Keratinocyte (primary cell): ENCODE measurements at regions not wholly inside any gene's neighbourhood (a gene's known extent, or its start where the extent isn't known, plus 50 kb on each side); places are given as distances from the start of the nearest gene placed in this dataset.

Source experiments
- DNase-seq: peaks from one replicate; pipeline ENCODE4 v3.0.0-alpha.2; 2011; ENCODE audit warnings: low read depth, missing footprints, low spot score
- FAIRE-seq: peaks from 2 replicates; lab custom pipeline; 2011; peaks lifted over from hg19 to GRCh38; lab: Jason Lieb, UNC
- H2AFZ ChIP-seq: 2 replicates; pipeline ENCODE4 v1.6.0; 2012; ENCODE audit warnings: low read length, control low read depth, inconsistent platforms; ENCODE audit not compliant: control insufficient read depth
- H3K27ac ChIP-seq: 2 replicates; pipeline ENCODE4 v1.5.1; 2011; ENCODE audit warnings: low read length; ENCODE audit not compliant: control insufficient read depth, insufficient read depth
- H3K27me3 ChIP-seq: 3 replicates; pipeline ENCODE4 v1.6.0; 2011; ENCODE audit warnings: low read length; ENCODE audit not compliant: control insufficient read depth, insufficient read depth; ENCODE audit errors: extremely low read depth
- H3K36me3 ChIP-seq, 2 experiments: 2 replicates in 1 of 2; 3 replicates in 1 of 2; pipeline ENCODE4 v1.5.1; 2011; ENCODE audit warnings: low read length in 2 of 2, mild to moderate bottlenecking in 1 of 2; ENCODE audit not compliant: control insufficient read depth in 2 of 2, insufficient read depth in 2 of 2; ENCODE audit errors: extremely low read depth in 1 of 2
- H3K4me1 ChIP-seq: 3 replicates; pipeline ENCODE4 v1.5.1; 2011; ENCODE audit warnings: low read length; ENCODE audit not compliant: control insufficient read depth, insufficient read depth; ENCODE audit errors: extremely low read depth
- H3K4me2 ChIP-seq: 3 replicates; pipeline ENCODE4 v1.6.0; 2011; ENCODE audit warnings: low read depth, low read length; ENCODE audit not compliant: control insufficient read depth, insufficient read depth; ENCODE audit errors: extremely low read depth
- H3K4me3 ChIP-seq, 3 experiments: fragments of 200-600 bp in 1 of 3; sonication (generic) in 1 of 3; 2 replicates in 2 of 3; 3 replicates in 1 of 3; pipeline ENCODE4 v1.5.1; 2011 to 2016; ENCODE audit warnings: low read length in 3 of 3, mild to moderate bottlenecking in 3 of 3, control low read depth in 2 of 3, inconsistent platforms in 1 of 3, low read depth in 1 of 3, mixed read lengths in 1 of 3, mixed run types in 1 of 3, moderate library complexity in 1 of 3; ENCODE audit not compliant: control insufficient read depth in 2 of 3, insufficient read depth in 2 of 3; ENCODE audit errors: extremely low read depth in 1 of 3
- H3K79me2 ChIP-seq: 2 replicates; pipeline ENCODE4 v1.6.0; 2012; ENCODE audit warnings: low read length; ENCODE audit not compliant: control insufficient read depth, insufficient read depth
- H3K9ac ChIP-seq: 3 replicates; pipeline ENCODE4 v1.6.0; 2011; ENCODE audit warnings: low read length; ENCODE audit not compliant: control insufficient read depth, insufficient read depth; ENCODE audit errors: extremely low read depth
- H3K9me1 ChIP-seq: 3 replicates; pipeline ENCODE4 v1.6.0; 2011; ENCODE audit warnings: low read length; ENCODE audit not compliant: control insufficient read depth, insufficient read depth; ENCODE audit errors: extremely low read depth
- H3K9me3 ChIP-seq: 2 replicates; pipeline ENCODE4 v1.5.1; 2012; ENCODE audit warnings: low read depth, low read length; ENCODE audit not compliant: control insufficient read depth
- H4K20me1 ChIP-seq: 3 replicates; pipeline ENCODE4 v1.6.0; 2011; ENCODE audit warnings: low read length; ENCODE audit not compliant: control insufficient read depth, insufficient read depth; ENCODE audit errors: extremely low read depth
- CTCF ChIP-seq, 3 experiments: IDR thresholded peaks in 1 of 3; conservative IDR thresholded peaks in 1 of 3; optimal IDR thresholded peaks in 1 of 3; 2 replicates in 2 of 3; 3 replicates in 1 of 3; pipeline versions ENCODE3 to v1.5.1; 2011; ENCODE audit warnings: low read length in 3 of 3, mild to moderate bottlenecking in 3 of 3, moderate library complexity in 2 of 3, control low read depth in 1 of 3, inconsistent platforms in 1 of 3; ENCODE audit not compliant: insufficient read depth in 2 of 3; ENCODE audit errors: extremely low read depth in 1 of 3
- EZH2 ChIP-seq: IDR thresholded peaks from one replicate; pipeline ENCODE4 v1.6.1; 2012; ENCODE audit warnings: inconsistent platforms, mild to moderate bottlenecking, low read length, moderate library complexity
- dilution Hi-C: fragments of 300-500 bp; cut with MboI; formaldehyde crosslinking; loops from one replicate; pipeline ENCODE4 v1.7.0; 2020; ENCODE audit warnings: low sequenced_read_pairs; ENCODE audit not compliant: extremely low pct_ligation_motif_present

GRCh38 chr10:129353101-129353500 is 113.9 kb upstream of the MGMT start:
- no peaks in the 10 kb centered on the region for H3K27me3 ChIP-seq

GRCh38 chr10:129360046-129360445 is 107.0 kb upstream of the MGMT start:
- Histone ChIP-seq H3K36me3 (no peaks in the 10 kb centered on the region), H3K27ac (no peak overlapping the region), H3K9me3 (no peaks in the 10 kb centered on the region), H3K4me3 (no peak overlapping the region), H3K4me2 (no peak overlapping the region), H3K9ac (no peak overlapping the region), H2AFZ (no peak overlapping the region), H3K79me2 (no peaks in the 10 kb centered on the region), H4K20me1 (no peaks in the 10 kb centered on the region), H3K27me3 (no peaks in the 10 kb centered on the region), H3K9me1 (no peaks in the 10 kb centered on the region), H3K4me1 (no peaks in the 10 kb centered on the region)
- DNase-seq: no peak
- dilution Hi-C loops: no loop called here
- no peak for FAIRE-seq
- no peak for TF ChIP-seq CTCF (optimal IDR thresholded peaks at IDR 0.05 in 1 of 3, IDR thresholded peaks at IDR 0.05 in 1 of 3, conservative IDR thresholded peaks at IDR 0.05 in 1 of 3; ENCODE audit: extremely low read depth in 1 of 3, insufficient read depth in 2 of 3, low read length in 3 of 3)
- no peak for TF ChIP-seq EZH2

More at GRCh38 chr10:129353101-129353500, 113.9 kb upstream of the MGMT start:
- Histone ChIP-seq H2AFZ (no peak overlapping the region), H3K4me1 (no peaks in the 10 kb centered on the region), H3K79me2 (no peaks in the 10 kb centered on the region), H3K9me1 (no peaks in the 10 kb centered on the region), H3K9me3 (peaks cover 4% of the 10 kb centered on the region), H3K4me2 (no peak overlapping the region), H3K9ac (no peak overlapping the region), H3K27ac (no peak overlapping the region), H4K20me1 (no peaks in the 10 kb centered on the region), H3K4me3 (no peak overlapping the region), H3K36me3 (no peaks in the 10 kb centered on the region)
- TF ChIP-seq EZH2 (no peak), CTCF (optimal IDR thresholded peaks at IDR 0.05 in 1 of 3, IDR thresholded peaks at IDR 0.05 in 1 of 3, conservative IDR thresholded peaks at IDR 0.05 in 1 of 3; ENCODE audit: extremely low read depth in 1 of 3, insufficient read depth in 2 of 3, low read length in 3 of 3) (no peak)
- FAIRE-seq: no peak
- no peak for DNase-seq
- dilution Hi-C loops: no loop called here
